ENCODE measurements at regions not wholly inside any gene's neighbourhood (a gene's known extent, or its start where the extent isn't known, plus 50 kb on each side); places are given as distances from the start of the nearest gene placed in this dataset.
"Not testable (repeated sequence)": the region's sequence is repeated elsewhere in the genome, so short reads cannot be mapped to it uniquely, and the experiment has no call there.

DNA sequence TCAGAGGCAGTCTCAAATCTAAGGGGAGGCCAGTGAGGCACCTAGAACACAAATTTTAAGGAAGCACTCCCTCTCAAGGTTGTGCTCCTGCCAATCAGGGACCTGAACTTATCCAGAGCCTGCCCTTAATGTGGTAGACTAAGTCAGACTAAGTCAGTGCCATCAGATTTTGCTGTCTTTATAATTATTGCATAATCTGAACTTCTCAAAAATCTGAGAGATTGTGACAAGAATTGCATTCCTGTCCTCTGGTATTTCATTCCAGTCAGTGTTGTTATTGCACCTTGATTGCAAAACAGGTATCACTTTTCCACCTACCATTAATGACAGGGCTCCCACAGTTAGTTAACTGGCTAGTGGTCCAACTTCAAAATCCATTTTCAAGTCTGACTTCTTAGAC lies 197.1 kb upstream of the HCN1 start:
- ChIA-PET CTCF (interaction anchor here (0.8 kb wide), 1 partner anchor 18 kb away, joined by 3 read pairs; no protein-coding TSS in a partner anchor), POLR2A (no interaction called here)
- TF ChIP-seq, protein P1, sequence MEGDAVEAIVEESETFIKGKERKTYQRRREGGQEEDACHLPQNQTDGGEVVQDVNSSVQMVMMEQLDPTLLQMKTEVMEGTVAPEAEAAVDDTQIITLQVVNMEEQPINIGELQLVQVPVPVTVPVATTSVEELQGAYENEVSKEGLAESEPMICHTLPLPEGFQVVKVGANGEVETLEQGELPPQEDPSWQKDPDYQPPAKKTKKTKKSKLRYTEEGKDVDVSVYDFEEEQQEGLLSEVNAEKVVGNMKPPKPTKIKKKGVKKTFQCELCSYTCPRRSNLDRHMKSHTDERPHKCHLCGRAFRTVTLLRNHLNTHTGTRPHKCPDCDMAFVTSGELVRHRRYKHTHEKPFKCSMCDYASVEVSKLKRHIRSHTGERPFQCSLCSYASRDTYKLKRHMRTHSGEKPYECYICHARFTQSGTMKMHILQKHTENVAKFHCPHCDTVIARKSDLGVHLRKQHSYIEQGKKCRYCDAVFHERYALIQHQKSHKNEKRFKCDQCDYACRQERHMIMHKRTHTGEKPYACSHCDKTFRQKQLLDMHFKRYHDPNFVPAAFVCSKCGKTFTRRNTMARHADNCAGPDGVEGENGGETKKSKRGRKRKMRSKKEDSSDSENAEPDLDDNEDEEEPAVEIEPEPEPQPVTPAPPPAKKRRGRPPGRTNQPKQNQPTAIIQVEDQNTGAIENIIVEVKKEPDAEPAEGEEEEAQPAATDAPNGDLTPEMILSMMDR (IDR thresholded peaks at IDR 0.05; ENCODE audit: control extremely low read depth, extremely low read depth, low read depth, missing control alignments) = no peak
- DNase-seq (ENCODE audit: extremely low spot score) = no peak

DNA sequence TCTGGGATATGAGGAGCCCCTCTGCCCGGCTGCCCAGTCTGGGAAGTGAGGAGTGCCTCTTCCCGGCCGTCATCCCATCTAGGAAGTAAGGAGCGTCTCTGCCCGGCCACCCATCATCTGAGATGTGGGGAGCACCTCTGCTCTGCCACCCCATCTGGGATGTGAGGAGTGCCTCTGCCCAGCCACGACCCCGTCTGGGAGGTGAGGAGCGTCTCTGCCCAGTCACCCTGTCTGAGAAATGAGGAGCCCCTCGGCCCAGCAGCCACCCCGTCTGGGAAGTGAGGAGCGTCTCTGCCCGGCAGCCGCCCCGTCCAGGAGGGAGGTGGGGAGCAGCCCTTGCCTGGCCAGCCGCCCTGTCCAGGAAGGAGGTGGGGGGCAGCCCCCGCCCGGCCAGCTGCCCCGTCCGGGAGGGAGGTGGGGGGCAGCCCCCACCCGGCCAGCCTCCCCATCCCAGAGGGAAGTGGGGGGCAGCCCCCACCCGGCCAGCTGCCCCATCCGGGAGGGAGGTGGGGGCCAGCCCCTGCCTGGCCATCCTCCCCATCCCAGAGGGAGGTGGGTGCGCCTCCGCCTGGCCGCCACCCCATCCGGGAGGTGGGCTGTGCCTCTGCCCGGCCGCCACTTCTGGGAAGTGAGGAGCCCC lies 194.4 kb upstream of the HCN1 start:
- DNase-seq (ENCODE audit: extremely low spot score); CTCF ChIA-PET; POLR2A ChIA-PET: not testable (repeated sequence)

- ChIA-PET CTCF (no interaction called here), POLR2A (no interaction called here)
- no peak for DNase-seq (ENCODE audit: extremely low spot score)
- TF ChIP-seq, protein P1 (IDR thresholded peaks at IDR 0.05; ENCODE audit: control extremely low read depth, extremely low read depth, low read depth, missing control alignments) = no peak
Observed at GRCh38 chr5:45862763-45863162, 166.6 kb upstream of the HCN1 start.

- ChIA-PET CTCF (no interaction called here), POLR2A (no interaction called here)
- DNase-seq (ENCODE audit: extremely low spot score) = no peak
- TF ChIP-seq, protein P1 (IDR thresholded peaks at IDR 0.05; ENCODE audit: control extremely low read depth, extremely low read depth, low read depth, missing control alignments) = no peak
Observed at GRCh38 chr5:45847877-45848276, 151.7 kb upstream of the HCN1 start.

- ChIA-PET CTCF (no interaction called here), POLR2A (no interaction called here)
- TF ChIP-seq, protein P1 (IDR thresholded peaks at IDR 0.05; ENCODE audit: control extremely low read depth, extremely low read depth, low read depth, missing control alignments) = no peak
- no peak for DNase-seq (ENCODE audit: extremely low spot score)
Observed at GRCh38 chr5:45826055-45826454, 129.9 kb upstream of the HCN1 start.

DNA sequence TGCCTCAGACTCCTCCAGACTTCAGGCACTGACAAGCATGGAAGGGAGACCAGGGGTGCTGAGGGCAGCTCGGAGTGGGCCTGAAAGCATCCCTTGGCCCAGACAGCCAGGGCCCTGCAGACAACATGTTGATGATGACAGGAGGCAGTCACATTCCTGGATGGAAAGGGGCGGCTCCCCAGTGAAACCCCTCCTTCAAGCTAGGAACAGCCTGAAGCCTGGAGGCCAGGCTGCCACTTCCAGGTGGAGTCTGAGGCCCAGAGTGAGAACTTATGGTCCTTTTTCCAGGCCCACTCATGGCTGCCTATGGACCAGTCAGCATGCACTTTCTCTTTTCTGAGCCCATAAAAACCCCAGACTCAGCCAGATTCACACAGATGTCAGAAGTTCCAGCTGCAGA lies 104.2 kb upstream of the HCN1 start:
- POLR2A ChIA-PET = no interaction called here
- CTCF ChIA-PET = no interaction called here
- no peak for DNase-seq (ENCODE audit: extremely low spot score)
- TF ChIP-seq, protein P1 (IDR thresholded peaks at IDR 0.05; ENCODE audit: control extremely low read depth, extremely low read depth, low read depth, missing control alignments) = no peak

DNA sequence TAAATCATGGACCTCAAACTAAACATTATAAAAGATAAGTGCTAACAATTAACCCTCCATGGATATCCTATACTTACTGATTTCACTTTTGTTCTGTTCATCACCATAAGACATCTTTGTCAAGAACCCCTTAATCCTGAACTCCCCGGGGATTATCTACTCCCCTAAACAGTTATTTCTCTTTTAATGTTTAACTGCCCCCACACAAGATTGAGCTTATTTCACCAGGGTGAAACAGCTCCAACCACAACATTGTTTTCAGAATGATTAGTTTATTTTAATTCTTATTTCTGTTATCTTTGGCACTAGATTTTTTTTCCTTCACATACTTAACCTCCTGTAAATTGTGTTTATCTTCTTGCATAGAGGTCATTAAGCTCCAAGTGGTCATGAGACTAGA lies 103.2 kb upstream of the HCN1 start:
- CTCF ChIA-PET = no interaction called here
- no peak for DNase-seq (ENCODE audit: extremely low spot score)
- TF ChIP-seq, protein P1 (IDR thresholded peaks at IDR 0.05; ENCODE audit: control extremely low read depth, extremely low read depth, low read depth, missing control alignments) = no peak
- POLR2A ChIA-PET = no interaction called here
